ENCODE measurements at regions not wholly inside any gene's neighbourhood (a gene's known extent, or its start where the extent isn't known, plus 50 kb on each side); places are given as distances from the start of the nearest gene placed in this dataset.

DNA sequence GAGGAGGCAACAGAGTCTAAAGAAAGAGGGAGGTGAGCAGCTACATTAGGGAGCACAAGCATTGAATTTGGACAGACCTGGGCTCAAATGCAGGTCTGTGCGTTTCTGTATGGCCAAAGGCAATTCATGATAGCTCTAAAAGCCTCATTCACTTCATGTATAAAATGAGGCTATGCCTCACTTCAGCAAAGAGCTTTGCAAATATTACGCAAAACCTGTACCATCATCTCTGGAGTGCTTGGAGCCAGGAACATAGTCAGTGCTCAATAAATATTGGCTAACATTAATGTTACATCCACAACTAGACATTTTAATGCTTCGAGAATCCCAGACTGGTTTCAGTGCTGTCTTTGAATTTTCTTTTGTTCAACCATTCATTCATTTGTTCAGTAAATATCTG is 254.7 kb upstream of the CDH11 start:
- no TSS peak for BruUV-seq (replicated peaks)
- no peak overlapping the region for H2AFZ ChIP-seq (ENCODE audit: low read depth, low read length, poor library complexity, severe bottlenecking)
- H3K4me1 ChIP-seq (ENCODE audit: control insufficient read depth in 1 of 2, insufficient read depth in 2 of 2, low read length in 2 of 2): no peaks in the 10 kb centered on the region
- ChIA-PET POLR2A (no interaction called here), CTCF (no interaction called here), RAD21 (ENCODE audit: low non-redundant PET in 1 of 2, low total read pairs in 2 of 2, uncharacterized antibody in 2 of 2, unreplicated experiment in 2 of 2) (no interaction called here)
- intact Hi-C loops (cut with micrococcal nuclease): no loop called here
- no peak overlapping the region for H3K4me2 ChIP-seq (ENCODE audit: low read length)
- H3K9me3 ChIP-seq (ENCODE audit: control insufficient read depth in 1 of 2, insufficient read depth in 1 of 2, low read depth in 1 of 2, low read length in 2 of 2): peaks cover 6 to 22% of the 10 kb centered on the region in 2 experiments; a peak in 2 of 4 replicates
- H3K9ac ChIP-seq (ENCODE audit: low read length): no peak overlapping the region
- no peaks in the 10 kb centered on the region for H3K36me3 ChIP-seq (ENCODE audit: control insufficient read depth in 1 of 2, insufficient read depth in 2 of 2, low read length in 2 of 2)
- H3K4me3 ChIP-seq (replicated peaks in 1 of 2; ENCODE audit: low read depth in 1 of 2, low read length in 2 of 2): no peak overlapping the region
- no peak for DNase-seq (ENCODE audit: low read depth, low spot score)
- H3K79me2 ChIP-seq (ENCODE audit: insufficient read depth, low read length): no peaks in the 10 kb centered on the region
- no peaks in the 10 kb centered on the region for H3K27me3 ChIP-seq (ENCODE audit: insufficient read depth, low read length)
- no peak overlapping the region for H3K27ac ChIP-seq (ENCODE audit: low read depth, low read length)
- TF ChIP-seq CEBPB (IDR thresholded peaks at IDR 0.05; ENCODE audit: low read depth) (no peak), POLR2A (IDR thresholded peaks at IDR 0.05; ENCODE audit: borderline replicate concordance, extremely low read depth, insufficient read depth, insufficient read length) (no peak), FOSL1 (IDR thresholded peaks at IDR 0.05; ENCODE audit: low read depth) (no peak), EZH2phosphoT487 (IDR thresholded peaks at IDR 0.05; ENCODE audit: borderline replicate concordance) (no peak), TCF7L2 (IDR thresholded peaks at IDR 0.05; ENCODE audit: borderline replicate concordance, extremely low read depth, insufficient read depth, insufficient read length) (no peak), ZFX (IDR thresholded peaks at IDR 0.05) (no peak), YY1 (IDR thresholded peaks at IDR 0.05; ENCODE audit: extremely low read depth, insufficient replicate concordance, low read depth, low read length) (no peak), CBX3 (IDR thresholded peaks at IDR 0.05; ENCODE audit: low read depth) (no peak), ELF1 (IDR thresholded peaks at IDR 0.05; ENCODE audit: borderline replicate concordance, low read depth) (no peak), EZH2 (IDR thresholded peaks at IDR 0.05) (no peak), SRF (IDR thresholded peaks at IDR 0.05; ENCODE audit: low read depth) (no peak), SP1 (IDR thresholded peaks at IDR 0.05; ENCODE audit: low read depth) (no peak)
- TF ChIP-seq, protein P1, sequence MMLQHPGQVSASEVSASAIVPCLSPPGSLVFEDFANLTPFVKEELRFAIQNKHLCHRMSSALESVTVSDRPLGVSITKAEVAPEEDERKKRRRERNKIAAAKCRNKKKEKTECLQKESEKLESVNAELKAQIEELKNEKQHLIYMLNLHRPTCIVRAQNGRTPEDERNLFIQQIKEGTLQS (IDR thresholded peaks at IDR 0.05): no peak
- TF ChIP-seq, protein P2, sequence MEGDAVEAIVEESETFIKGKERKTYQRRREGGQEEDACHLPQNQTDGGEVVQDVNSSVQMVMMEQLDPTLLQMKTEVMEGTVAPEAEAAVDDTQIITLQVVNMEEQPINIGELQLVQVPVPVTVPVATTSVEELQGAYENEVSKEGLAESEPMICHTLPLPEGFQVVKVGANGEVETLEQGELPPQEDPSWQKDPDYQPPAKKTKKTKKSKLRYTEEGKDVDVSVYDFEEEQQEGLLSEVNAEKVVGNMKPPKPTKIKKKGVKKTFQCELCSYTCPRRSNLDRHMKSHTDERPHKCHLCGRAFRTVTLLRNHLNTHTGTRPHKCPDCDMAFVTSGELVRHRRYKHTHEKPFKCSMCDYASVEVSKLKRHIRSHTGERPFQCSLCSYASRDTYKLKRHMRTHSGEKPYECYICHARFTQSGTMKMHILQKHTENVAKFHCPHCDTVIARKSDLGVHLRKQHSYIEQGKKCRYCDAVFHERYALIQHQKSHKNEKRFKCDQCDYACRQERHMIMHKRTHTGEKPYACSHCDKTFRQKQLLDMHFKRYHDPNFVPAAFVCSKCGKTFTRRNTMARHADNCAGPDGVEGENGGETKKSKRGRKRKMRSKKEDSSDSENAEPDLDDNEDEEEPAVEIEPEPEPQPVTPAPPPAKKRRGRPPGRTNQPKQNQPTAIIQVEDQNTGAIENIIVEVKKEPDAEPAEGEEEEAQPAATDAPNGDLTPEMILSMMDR (IDR thresholded peaks at IDR 0.05 in 2 of 3, conservative IDR thresholded peaks at IDR 0.05 in 1 of 3; ENCODE audit: borderline replicate concordance in 1 of 3, insufficient read depth in 1 of 3, low read depth in 2 of 3, low read length in 2 of 3): no peak
- H3K9me2 ChIP-seq (ENCODE audit: insufficient read depth): no peaks in the 10 kb centered on the region
- no peaks in the 10 kb centered on the region for H4K20me1 ChIP-seq (ENCODE audit: insufficient read depth)
- no peak for ATAC-seq
